ENCODE measurements at regions not wholly inside any gene's neighbourhood (a gene's known extent, or its start where the extent isn't known, plus 50 kb on each side); places are given as distances from the start of the nearest gene placed in this dataset.

GRCh38 chr11:19410032-19410431 is 169.3 kb upstream of the E2F8 start:
- TF ChIP-seq CTCF (IDR thresholded peaks at IDR 0.05; ENCODE audit: insufficient read depth, low read length) (no peak), REST (IDR thresholded peaks at IDR 0.05; ENCODE audit: insufficient replicate concordance, low read depth) (no peak), GABPA (IDR thresholded peaks at IDR 0.05; ENCODE audit: low read depth) (no peak), POLR2AphosphoS5 (IDR thresholded peaks at IDR 0.05; ENCODE audit: low read depth) (no peak), SPI1 (IDR thresholded peaks at IDR 0.05; ENCODE audit: borderline replicate concordance, low read depth) (no peak)

Measured in HL-60 (cell line).